MCF 10A (cell line): ENCODE measurements at regions not wholly inside any gene's neighbourhood (a gene's known extent, or its start where the extent isn't known, plus 50 kb on each side); places are given as distances from the start of the nearest gene placed in this dataset.

ENCODE experiments used
- BruUV-seq: library from RNA; stranded (reverse); fragments of 400-500 nt; replicated peaks from 2 replicates; lab custom pipeline; 2021; lab: Mats Ljungman, UMichigan
- CTCF ChIA-PET: fragments of 300-600 bp; sonication (Branson Sonifier 250); formaldehyde crosslinking; extraction: SDS; loops from one replicate; lab custom pipeline; 2021; ENCODE audit warnings: antibody characterized with exemption, inconsistent platforms; lab: Yijun Ruan, JAX
- POLR2A ChIA-PET: fragments of 300-600, 350-650 bp; sonication (Branson Sonifier 250); formaldehyde crosslinking; extraction: SDS; loops from one replicate; lab custom pipeline; 2020; ENCODE audit warnings: antibody characterized with exemption, inconsistent platforms; lab: Yijun Ruan, JAX
- DNase-seq: peaks from one replicate; pipeline ENCODE4 v3.0.0-alpha.2; 2018; ENCODE audit not compliant: unreplicated experiment
- H3K27ac Mint-ChIP-seq: one replicate; pipeline ENCODE4 v1.8.0; 2022; ENCODE audit warnings: mild to moderate bottlenecking, low read depth, mixed read lengths; ENCODE audit not compliant: unreplicated experiment
- H3K27me3 Mint-ChIP-seq: one replicate; pipeline ENCODE4 v1.8.0; 2022; ENCODE audit warnings: mixed read lengths; ENCODE audit not compliant: insufficient read depth, unreplicated experiment
- H3K36me3 Mint-ChIP-seq: one replicate; pipeline ENCODE4 v1.8.0; 2022; ENCODE audit warnings: mild to moderate bottlenecking, moderate library complexity, mixed read lengths; ENCODE audit not compliant: insufficient read depth, unreplicated experiment
- H3K4me1 Mint-ChIP-seq: one replicate; pipeline ENCODE4 v1.8.0; 2022; ENCODE audit warnings: mixed read lengths; ENCODE audit not compliant: insufficient read depth, unreplicated experiment
- H3K4me3 Mint-ChIP-seq: one replicate; pipeline ENCODE4 v1.8.0; 2022; ENCODE audit warnings: mild to moderate bottlenecking, moderate library complexity, mixed read lengths; ENCODE audit not compliant: unreplicated experiment
- H3K9me3 Mint-ChIP-seq: one replicate; pipeline ENCODE4 v1.8.0; 2022; ENCODE audit warnings: mixed read lengths; ENCODE audit not compliant: unreplicated experiment
- CTCF ChIP-seq: fragments of 200-600 bp; IDR thresholded peaks from one replicate; pipeline ENCODE4 v1.8.0; 2022; ENCODE audit warnings: antibody characterized with exemption, mild to moderate bottlenecking; ENCODE audit not compliant: unreplicated experiment
- intact Hi-C: fragments of 100-400 bp; cut with micrococcal nuclease; formaldehyde crosslinking; loops from 2 replicates; pipeline ENCODE4 v1.14.1; 2022

- Mint-ChIP-seq H3K4me1 (peaks cover 9% of the 10 kb centered on the region), H3K36me3 (no peaks in the 10 kb centered on the region), H3K9me3 (no peaks in the 10 kb centered on the region), H3K4me3 (no peak overlapping the region), H3K27ac (no peak overlapping the region), H3K27me3 (no peaks in the 10 kb centered on the region)
- ChIA-PET CTCF (no interaction called here), POLR2A (interaction anchor here (0.9 kb wide), 1 partner anchor 10 kb away, joined by 3 read pairs; no protein-coding TSS in a partner anchor)
- intact Hi-C loops, result no loop called here
- TF ChIP-seq CTCF, result no peak
- no peak for DNase-seq
- no TSS peak for BruUV-seq
These were observed 58.8 kb downstream of the SPRY1 start for GRCh38 chr4:123455360-123455759.

GRCh38 chr4:123462007-123462406 is 65.4 kb downstream of the SPRY1 start:
- Mint-ChIP-seq H3K27ac (no peak overlapping the region), H3K4me3 (no peak overlapping the region), H3K27me3 (no peaks in the 10 kb centered on the region), H3K36me3 (no peaks in the 10 kb centered on the region), H3K4me1 (no peaks in the 10 kb centered on the region), H3K9me3 (no peaks in the 10 kb centered on the region)
- DNase-seq, result peak; percentile 69
- TF ChIP-seq CTCF, result no peak
- POLR2A ChIA-PET, result no interaction called here
- intact Hi-C loops, result no loop called here
- no TSS peak for BruUV-seq
- CTCF ChIA-PET, result interaction anchor here (1.1 kb wide), 1 partner anchor 198 kb away, joined by 3 read pairs; no protein-coding TSS in a partner anchor

GRCh38 chr4:123463869-123464268 is 67.3 kb downstream of the SPRY1 start:
- no peak overlapping the region for H3K27ac Mint-ChIP-seq
- no peak overlapping the region for H3K4me3 Mint-ChIP-seq
- no peaks in the 10 kb centered on the region for H3K36me3 Mint-ChIP-seq
- intact Hi-C loops, result no loop called here
- CTCF ChIA-PET, result no interaction called here
- DNase-seq, result no peak
- no peaks in the 10 kb centered on the region for H3K9me3 Mint-ChIP-seq
- no peaks in the 10 kb centered on the region for H3K27me3 Mint-ChIP-seq
- POLR2A ChIA-PET, result no interaction called here
- no peak for TF ChIP-seq CTCF
- BruUV-seq, result no TSS peak
- H3K4me1 Mint-ChIP-seq, result no peaks in the 10 kb centered on the region

- TF ChIP-seq CTCF, result no peak
- POLR2A ChIA-PET, result no interaction called here
- H3K9me3 Mint-ChIP-seq, result no peaks in the 10 kb centered on the region
- CTCF ChIA-PET, result no interaction called here
- no peaks in the 10 kb centered on the region for H3K4me1 Mint-ChIP-seq
- intact Hi-C loops, result no loop called here
- BruUV-seq, result no TSS peak
- no peak for DNase-seq
- no peak overlapping the region for H3K27ac Mint-ChIP-seq
- H3K36me3 Mint-ChIP-seq, result no peaks in the 10 kb centered on the region
- H3K4me3 Mint-ChIP-seq, result no peak overlapping the region
- no peaks in the 10 kb centered on the region for H3K27me3 Mint-ChIP-seq
These were observed 68.8 kb downstream of the SPRY1 start for GRCh38 chr4:123465416-123465815.
